PC-9 (cell line): ENCODE measurements at regions not wholly inside any gene's neighbourhood (a gene's known extent, or its start where the extent isn't known, plus 50 kb on each side); places are given as distances from the start of the nearest gene placed in this dataset.

Experiments used
- BruUV-seq: library from RNA; stranded (reverse); fragments of 400-500 nt; replicated peaks from 2 replicates; lab custom pipeline; 2021; lab: Mats Ljungman, UMichigan
- CTCF ChIA-PET: fragments of 300-600 bp; sonication (Branson Sonifier 250); formaldehyde crosslinking; loops from one replicate; lab custom pipeline; 2022; ENCODE audit warnings: antibody characterized with exemption; lab: Charles Lee
- POLR2A ChIA-PET: fragments of 300-600 bp; sonication (Branson Sonifier 250); formaldehyde crosslinking; loops from one replicate; lab custom pipeline; 2022; ENCODE audit warnings: antibody characterized with exemption; ENCODE audit not compliant: unreplicated experiment; lab: Charles Lee
- DNase-seq, 2 experiments: peaks; one replicate each; pipeline versions ENCODE4 v3.0.0 to v3.0.0-alpha.2; 2015 to 2022; ENCODE audit warnings: mixed read lengths in 1 of 2
- H2AFZ ChIP-seq: fragments of 200-600 bp; sonication (generic); 2 replicates; pipeline ENCODE4 v1.8.1; 2017; ENCODE audit warnings: antibody characterized with exemption
- H3F3A ChIP-seq: fragments of 200-600 bp; sonication (generic); 2 replicates; pipeline ENCODE4 v1.8.1; 2017; ENCODE audit warnings: antibody characterized with exemption, mild to moderate bottlenecking, low read depth; ENCODE audit not compliant: insufficient read depth
- H3K27ac ChIP-seq: fragments of 200-600 bp; sonication (generic); 2 replicates; pipeline ENCODE4 v1.6.1; 2016; ENCODE audit warnings: mixed run types
- H3K27me3 ChIP-seq: fragments of 200-600 bp; sonication (generic); 2 replicates; pipeline ENCODE4 v1.6.1; 2016; ENCODE audit warnings: low read depth, mixed run types; ENCODE audit not compliant: insufficient read depth
- H3K36me3 ChIP-seq: fragments of 200-600 bp; sonication (generic); 2 replicates; pipeline ENCODE4 v1.6.1; 2016; ENCODE audit warnings: low read depth, mixed run types
- H3K4me1 ChIP-seq: fragments of 200-600 bp; sonication (generic); replicated peaks from 2 replicates; pipeline ENCODE4 v1.6.1; 2016; ENCODE audit warnings: mixed run types; ENCODE audit not compliant: insufficient read depth
- H3K4me2 ChIP-seq: fragments of 200-600 bp; sonication (generic); 2 replicates; pipeline ENCODE4 v1.6.1; 2017; ENCODE audit warnings: mixed run types
- H3K4me3 ChIP-seq: fragments of 200-600 bp; sonication (generic); 2 replicates; pipeline ENCODE4 v1.6.1; 2016; ENCODE audit warnings: mixed run types
- H3K79me2 ChIP-seq: fragments of 200-600 bp; sonication (generic); 2 replicates; pipeline ENCODE4 v1.6.1; 2017; ENCODE audit warnings: low read depth, mixed run types
- H3K9me2 ChIP-seq: fragments of 200-600 bp; sonication (generic); 2 replicates; pipeline ENCODE4 v1.8.1; 2017; ENCODE audit warnings: mild to moderate bottlenecking; ENCODE audit not compliant: insufficient read depth
- H3K9me3 ChIP-seq: fragments of 200-600 bp; sonication (generic); 2 replicates; pipeline ENCODE4 v1.8.1; 2016; ENCODE audit warnings: low read depth; ENCODE audit not compliant: insufficient read depth
- H4K20me1 ChIP-seq: fragments of 200-600 bp; sonication (generic); 2 replicates; pipeline ENCODE4 v1.8.1; 2017; ENCODE audit not compliant: insufficient read depth
- EZH2 ChIP-seq: fragments of 200-600 bp; sonication (generic); IDR thresholded peaks from 2 replicates; pipeline ENCODE4 v1.8.0; 2017; ENCODE audit warnings: antibody characterized with exemption, low read depth
- intact Hi-C: fragments of 100-400 bp; cut with micrococcal nuclease; formaldehyde crosslinking; loops from one replicate; pipeline ENCODE4 v1.10.0; 2022; ENCODE audit not compliant: unreplicated experiment
- TF ChIP-seq, protein P1 (sequence below): fragments of 200-600 bp; sonication (generic); conservative IDR thresholded peaks from 2 replicates; pipeline ENCODE4 v1.6.1; 2017; ENCODE audit warnings: mixed run types, antibody characterized with exemption, mild to moderate bottlenecking, moderate library complexity

DNA sequence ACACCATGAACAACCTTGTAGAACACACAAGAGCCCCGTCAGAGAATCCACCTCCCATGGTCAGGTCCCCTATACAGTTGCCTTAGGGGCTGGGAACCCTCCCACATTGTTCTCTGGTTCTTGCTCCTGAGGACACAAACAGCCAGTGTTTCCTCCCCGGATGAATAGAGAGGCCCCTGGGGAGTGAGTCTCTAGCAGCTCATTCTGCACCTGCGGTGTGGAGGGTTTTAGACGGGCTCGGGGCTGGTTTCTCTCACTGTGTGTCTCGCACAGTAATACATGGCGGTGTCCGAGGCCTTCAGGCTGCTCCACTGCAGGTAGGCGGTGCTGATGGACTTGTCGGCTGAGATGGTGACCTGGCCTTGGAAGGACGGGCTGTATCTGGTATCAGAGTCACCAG is 1052.1 kb downstream of the TMEM121 start:
- H3K27ac ChIP-seq: no peak overlapping the region
- ChIA-PET CTCF (no interaction called here), POLR2A (no interaction called here)
- H3K9me2 ChIP-seq: no peaks in the 10 kb centered on the region
- H3K27me3 ChIP-seq: peaks cover 14% of the 10 kb centered on the region; the same call in 1 of the 2 replicates
- H3K79me2 ChIP-seq: no peaks in the 10 kb centered on the region
- H4K20me1 ChIP-seq: no peaks in the 10 kb centered on the region
- no peaks in the 10 kb centered on the region for H3K36me3 ChIP-seq
- no peak overlapping the region for H3K4me3 ChIP-seq
- intact Hi-C loops: no loop called here
- no peak for DNase-seq
- H3F3A ChIP-seq: no peaks in the 10 kb centered on the region
- no peak overlapping the region for H2AFZ ChIP-seq
- no TSS peak for BruUV-seq
- H3K4me2 ChIP-seq: no peak overlapping the region
- TF ChIP-seq, protein P1, sequence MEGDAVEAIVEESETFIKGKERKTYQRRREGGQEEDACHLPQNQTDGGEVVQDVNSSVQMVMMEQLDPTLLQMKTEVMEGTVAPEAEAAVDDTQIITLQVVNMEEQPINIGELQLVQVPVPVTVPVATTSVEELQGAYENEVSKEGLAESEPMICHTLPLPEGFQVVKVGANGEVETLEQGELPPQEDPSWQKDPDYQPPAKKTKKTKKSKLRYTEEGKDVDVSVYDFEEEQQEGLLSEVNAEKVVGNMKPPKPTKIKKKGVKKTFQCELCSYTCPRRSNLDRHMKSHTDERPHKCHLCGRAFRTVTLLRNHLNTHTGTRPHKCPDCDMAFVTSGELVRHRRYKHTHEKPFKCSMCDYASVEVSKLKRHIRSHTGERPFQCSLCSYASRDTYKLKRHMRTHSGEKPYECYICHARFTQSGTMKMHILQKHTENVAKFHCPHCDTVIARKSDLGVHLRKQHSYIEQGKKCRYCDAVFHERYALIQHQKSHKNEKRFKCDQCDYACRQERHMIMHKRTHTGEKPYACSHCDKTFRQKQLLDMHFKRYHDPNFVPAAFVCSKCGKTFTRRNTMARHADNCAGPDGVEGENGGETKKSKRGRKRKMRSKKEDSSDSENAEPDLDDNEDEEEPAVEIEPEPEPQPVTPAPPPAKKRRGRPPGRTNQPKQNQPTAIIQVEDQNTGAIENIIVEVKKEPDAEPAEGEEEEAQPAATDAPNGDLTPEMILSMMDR: no peak
- TF ChIP-seq EZH2: no peak
- no peaks in the 10 kb centered on the region for H3K4me1 ChIP-seq
- no peaks in the 10 kb centered on the region for H3K9me3 ChIP-seq

DNA sequence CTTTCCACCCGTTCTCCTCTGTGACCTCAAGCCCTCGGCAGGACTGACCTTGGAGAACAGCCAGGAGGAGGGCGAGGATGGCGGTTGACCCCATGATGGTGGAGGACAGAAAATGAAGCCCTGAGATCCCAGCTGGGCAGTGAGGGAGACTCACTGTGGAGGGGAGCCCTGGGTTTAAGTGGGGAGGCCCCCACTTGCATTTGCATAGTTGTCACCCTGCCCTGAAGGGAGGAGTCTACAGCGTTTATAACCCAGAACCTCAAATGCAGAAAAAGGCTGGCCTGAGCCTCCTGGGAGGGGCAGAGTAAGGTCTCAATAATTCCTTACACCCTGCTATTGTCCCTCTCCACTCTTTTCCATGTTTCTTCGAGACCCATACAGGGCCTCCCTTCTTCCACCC is 1052.7 kb downstream of the TMEM121 start:
- intact Hi-C loops: no loop called here

DNA sequence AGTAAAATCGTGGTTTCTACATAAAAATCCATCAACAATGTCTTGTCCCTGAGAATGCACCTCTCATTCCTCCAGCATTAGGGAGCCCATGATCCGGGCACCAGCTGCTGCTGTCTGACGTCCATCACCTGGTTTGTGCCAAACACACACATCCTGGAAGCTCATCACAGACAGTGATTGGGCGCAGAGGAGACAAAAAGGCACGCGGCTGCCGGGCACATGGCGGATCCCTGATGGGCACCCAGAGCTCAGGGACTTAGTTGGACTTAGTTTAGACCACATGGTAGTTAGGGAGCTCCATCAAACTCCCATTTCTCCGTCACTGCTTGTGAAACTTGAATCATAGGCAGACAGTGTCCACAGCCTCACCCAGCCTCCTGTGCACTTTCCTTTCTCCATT is 1059.3 kb downstream of the TMEM121 start:
- no peak overlapping the region for H2AFZ ChIP-seq
- no peaks in the 10 kb centered on the region for H3K36me3 ChIP-seq
- intact Hi-C loops: no loop called here
- POLR2A ChIA-PET: no interaction called here
- no peak overlapping the region for H3K27ac ChIP-seq
- no peak overlapping the region for H3K4me3 ChIP-seq
- no peaks in the 10 kb centered on the region for H3K4me1 ChIP-seq
- H3K79me2 ChIP-seq: no peaks in the 10 kb centered on the region
- H3K9me3 ChIP-seq: no peaks in the 10 kb centered on the region
- no TSS peak for BruUV-seq
- no peak overlapping the region for H3K4me2 ChIP-seq
- CTCF ChIA-PET: no interaction called here
- no peaks in the 10 kb centered on the region for H3K9me2 ChIP-seq
- H4K20me1 ChIP-seq: no peaks in the 10 kb centered on the region
- DNase-seq: no peak
- H3K27me3 ChIP-seq: peaks cover 15% of the 10 kb centered on the region; the same call in 1 of the 2 replicates
- TF ChIP-seq, protein P1: no peak
- TF ChIP-seq EZH2: no peak
- no peaks in the 10 kb centered on the region for H3F3A ChIP-seq

More for the DNA sequence above, 1052.7 kb downstream of the TMEM121 start:
- POLR2A ChIA-PET: no interaction called here
- no peaks in the 10 kb centered on the region for H3F3A ChIP-seq
- no peaks in the 10 kb centered on the region for H3K4me1 ChIP-seq
- no peaks in the 10 kb centered on the region for H3K9me2 ChIP-seq
- TF ChIP-seq, protein P1: no peak
- no peak for TF ChIP-seq EZH2
- H3K9me3 ChIP-seq: no peaks in the 10 kb centered on the region
- CTCF ChIA-PET: no interaction called here
- no peak overlapping the region for H3K4me2 ChIP-seq
- H3K4me3 ChIP-seq: no peak overlapping the region
- DNase-seq: no peak
- H3K36me3 ChIP-seq: no peaks in the 10 kb centered on the region
- H3K27ac ChIP-seq: no peak overlapping the region
- BruUV-seq: no TSS peak
- no peak overlapping the region for H2AFZ ChIP-seq
- no peaks in the 10 kb centered on the region for H3K79me2 ChIP-seq
- H3K27me3 ChIP-seq: peaks cover 14% of the 10 kb centered on the region; the same call in 1 of the 2 replicates
- H4K20me1 ChIP-seq: no peaks in the 10 kb centered on the region
